ENCODE measurements at regions not wholly inside any gene's neighbourhood (a gene's known extent, or its start where the extent isn't known, plus 50 kb on each side); places are given as distances from the start of the nearest gene placed in this dataset.

DNA sequence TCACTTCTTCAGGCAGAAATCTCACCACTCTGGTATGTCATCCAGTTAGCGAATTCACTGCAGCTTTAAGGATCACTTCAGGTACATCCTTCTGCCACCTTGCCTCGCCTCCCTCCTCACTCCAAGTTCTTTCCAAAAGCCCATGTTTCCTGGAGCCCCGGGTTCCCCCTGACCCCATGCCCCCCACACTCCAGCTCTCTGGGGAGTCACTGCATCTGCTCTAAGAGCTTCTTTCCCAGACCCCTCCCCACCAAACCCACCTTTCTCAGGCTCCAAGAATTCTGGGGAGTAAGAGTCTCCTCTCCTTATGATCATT is 969.5 kb upstream of the ZNF722 start:
- Histone ChIP-seq H3K4me3 (ENCODE audit: low read length, poor library complexity, severe bottlenecking) (no peak overlapping the region), H3K4me1 (ENCODE audit: insufficient read depth, low read length, poor library complexity, severe bottlenecking) (no peaks in the 10 kb centered on the region), H3K27me3 (ENCODE audit: insufficient read depth, low read length, poor library complexity, severe bottlenecking) (no peaks in the 10 kb centered on the region), H3K9me2 (replicated peaks; ENCODE audit: low read depth, low read length) (no peaks in the 10 kb centered on the region), H3K36me3 (ENCODE audit: insufficient read depth, low read length) (no peaks in the 10 kb centered on the region), H4K20me1 (ENCODE audit: insufficient read depth, low read length, poor library complexity, severe bottlenecking) (no peaks in the 10 kb centered on the region), H3K4me2 (ENCODE audit: low read depth, low read length, poor library complexity, severe bottlenecking) (no peak overlapping the region), H3K79me2 (ENCODE audit: insufficient read depth, low read length) (no peaks in the 10 kb centered on the region), H2AFZ (ENCODE audit: low read length) (no peak overlapping the region), H3K9ac (ENCODE audit: low read depth, low read length, poor library complexity, severe bottlenecking) (no peak overlapping the region), H3K9me3 (ENCODE audit: insufficient read depth, low read depth, low read length) (peaks cover 8% of the 10 kb centered on the region; the same call in 1 of the 2 replicates), H3F3A (ENCODE audit: low read depth) (no peaks in the 10 kb centered on the region)
- no peak for TF ChIP-seq EZH2phosphoT487 (IDR thresholded peaks at IDR 0.05; ENCODE audit: borderline replicate concordance)
- TF ChIP-seq, protein P1, sequence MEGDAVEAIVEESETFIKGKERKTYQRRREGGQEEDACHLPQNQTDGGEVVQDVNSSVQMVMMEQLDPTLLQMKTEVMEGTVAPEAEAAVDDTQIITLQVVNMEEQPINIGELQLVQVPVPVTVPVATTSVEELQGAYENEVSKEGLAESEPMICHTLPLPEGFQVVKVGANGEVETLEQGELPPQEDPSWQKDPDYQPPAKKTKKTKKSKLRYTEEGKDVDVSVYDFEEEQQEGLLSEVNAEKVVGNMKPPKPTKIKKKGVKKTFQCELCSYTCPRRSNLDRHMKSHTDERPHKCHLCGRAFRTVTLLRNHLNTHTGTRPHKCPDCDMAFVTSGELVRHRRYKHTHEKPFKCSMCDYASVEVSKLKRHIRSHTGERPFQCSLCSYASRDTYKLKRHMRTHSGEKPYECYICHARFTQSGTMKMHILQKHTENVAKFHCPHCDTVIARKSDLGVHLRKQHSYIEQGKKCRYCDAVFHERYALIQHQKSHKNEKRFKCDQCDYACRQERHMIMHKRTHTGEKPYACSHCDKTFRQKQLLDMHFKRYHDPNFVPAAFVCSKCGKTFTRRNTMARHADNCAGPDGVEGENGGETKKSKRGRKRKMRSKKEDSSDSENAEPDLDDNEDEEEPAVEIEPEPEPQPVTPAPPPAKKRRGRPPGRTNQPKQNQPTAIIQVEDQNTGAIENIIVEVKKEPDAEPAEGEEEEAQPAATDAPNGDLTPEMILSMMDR (conservative IDR thresholded peaks at IDR 0.05; ENCODE audit: low read length), result no peak

DNA sequence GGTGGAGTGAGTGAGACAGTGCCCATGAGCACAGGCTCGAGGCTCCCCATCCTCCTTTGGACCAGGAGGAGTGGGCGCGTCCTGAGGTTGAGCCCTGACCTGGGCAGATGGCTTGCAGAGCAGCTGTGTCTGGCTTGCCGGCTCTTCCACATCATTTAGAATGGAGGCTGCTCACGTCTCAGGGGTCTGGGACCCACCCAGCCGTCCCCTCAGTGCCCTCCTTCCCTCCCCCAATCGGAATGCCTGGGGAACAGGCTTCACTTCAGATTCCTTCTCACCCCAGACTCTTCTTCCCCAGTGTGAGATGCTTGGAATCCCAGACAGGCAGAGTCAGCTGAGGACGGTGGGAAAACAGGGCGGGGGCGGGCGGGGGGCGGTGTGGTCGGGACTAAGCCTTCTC is 968.6 kb upstream of the ZNF722 start:
- Histone ChIP-seq H2AFZ (ENCODE audit: low read length) (no peak overlapping the region), H3F3A (ENCODE audit: low read depth) (no peaks in the 10 kb centered on the region), H4K20me1 (ENCODE audit: insufficient read depth, low read length, poor library complexity, severe bottlenecking) (no peaks in the 10 kb centered on the region), H3K27me3 (ENCODE audit: insufficient read depth, low read length, poor library complexity, severe bottlenecking) (no peaks in the 10 kb centered on the region), H3K4me2 (ENCODE audit: low read depth, low read length, poor library complexity, severe bottlenecking) (no peak overlapping the region), H3K4me3 (ENCODE audit: low read length, poor library complexity, severe bottlenecking) (no peak overlapping the region), H3K36me3 (ENCODE audit: insufficient read depth, low read length) (no peaks in the 10 kb centered on the region), H3K4me1 (ENCODE audit: insufficient read depth, low read length, poor library complexity, severe bottlenecking) (no peaks in the 10 kb centered on the region), H3K9me2 (replicated peaks; ENCODE audit: low read depth, low read length) (no peaks in the 10 kb centered on the region), H3K79me2 (ENCODE audit: insufficient read depth, low read length) (no peaks in the 10 kb centered on the region), H3K9ac (ENCODE audit: low read depth, low read length, poor library complexity, severe bottlenecking) (no peak overlapping the region), H3K9me3 (ENCODE audit: insufficient read depth, low read depth, low read length) (peaks cover 5% of the 10 kb centered on the region; the same call in 1 of the 2 replicates)
- TF ChIP-seq EZH2phosphoT487 (IDR thresholded peaks at IDR 0.05; ENCODE audit: borderline replicate concordance), result no peak
- TF ChIP-seq, protein P1 (conservative IDR thresholded peaks at IDR 0.05; ENCODE audit: low read length), result no peak

DNA sequence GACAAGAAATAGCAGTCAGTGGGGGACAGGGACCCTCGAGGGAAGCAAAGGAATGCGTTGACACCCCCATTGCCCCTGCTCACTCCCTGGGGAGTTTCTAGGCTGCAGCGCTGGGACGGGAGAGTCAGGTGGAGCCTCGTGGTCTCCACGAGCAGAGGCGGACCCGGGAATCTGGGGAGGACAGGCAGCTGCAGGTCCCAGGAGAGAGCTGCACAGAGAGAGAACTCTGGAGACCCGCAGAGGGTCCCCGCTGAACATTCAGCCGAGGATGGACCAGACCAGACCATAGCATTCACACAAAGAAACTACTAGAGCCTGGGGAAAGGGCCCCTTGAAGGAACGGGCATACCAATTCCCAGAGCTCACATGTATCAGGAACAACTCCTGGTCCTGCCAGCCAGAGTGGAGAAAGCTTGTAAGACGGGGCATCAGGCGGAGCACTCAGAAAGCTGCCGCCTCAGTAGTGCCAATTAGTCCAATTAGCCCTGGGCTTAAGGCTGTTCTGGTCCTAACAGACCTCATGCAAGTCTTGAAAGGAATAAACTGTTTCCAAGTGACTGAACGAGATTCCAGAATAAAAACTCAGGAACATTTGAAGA is 966.7 kb upstream of the ZNF722 start:
- no peak for TF ChIP-seq EZH2phosphoT487 (IDR thresholded peaks at IDR 0.05; ENCODE audit: borderline replicate concordance)
- TF ChIP-seq, protein P1 (conservative IDR thresholded peaks at IDR 0.05; ENCODE audit: low read length), result no peak
- H3K4me2 ChIP-seq (ENCODE audit: low read depth, low read length, poor library complexity, severe bottlenecking), result no peak overlapping the region

More for the DNA sequence above, 966.7 kb upstream of the ZNF722 start:
- no peak overlapping the region for H2AFZ ChIP-seq (ENCODE audit: low read length)
- H3K9me3 ChIP-seq (ENCODE audit: insufficient read depth, low read depth, low read length), result peaks cover 5% of the 10 kb centered on the region; the same call in 1 of the 2 replicates
- H3K4me3 ChIP-seq (ENCODE audit: low read length, poor library complexity, severe bottlenecking), result no peak overlapping the region
- no peaks in the 10 kb centered on the region for H4K20me1 ChIP-seq (ENCODE audit: insufficient read depth, low read length, poor library complexity, severe bottlenecking)
- no peaks in the 10 kb centered on the region for H3K79me2 ChIP-seq (ENCODE audit: insufficient read depth, low read length)
- no peaks in the 10 kb centered on the region for H3K27me3 ChIP-seq (ENCODE audit: insufficient read depth, low read length, poor library complexity, severe bottlenecking)
- H3K36me3 ChIP-seq (ENCODE audit: insufficient read depth, low read length), result no peaks in the 10 kb centered on the region
- no peaks in the 10 kb centered on the region for H3K9me2 ChIP-seq (replicated peaks; ENCODE audit: low read depth, low read length)
- no peak overlapping the region for H3K9ac ChIP-seq (ENCODE audit: low read depth, low read length, poor library complexity, severe bottlenecking)
- H3F3A ChIP-seq (ENCODE audit: low read depth), result no peaks in the 10 kb centered on the region
- no peaks in the 10 kb centered on the region for H3K4me1 ChIP-seq (ENCODE audit: insufficient read depth, low read length, poor library complexity, severe bottlenecking)

Measured in Loucy (cell line).